GM18508 (cell line): ENCODE measurements at regions not wholly inside any gene's neighbourhood (a gene's known extent, or its start where the extent isn't known, plus 50 kb on each side); places are given as distances from the start of the nearest gene placed in this dataset.
"Not testable (repeated sequence)": the region's sequence is repeated elsewhere in the genome, so short reads cannot be mapped to it uniquely, and the experiment has no call there.

ENCODE experiments used
- ATAC-seq: cut with Tn5 transposase; IDR thresholded peaks from one replicate; pipeline ENCODE4 v1.9.1; 2021; ENCODE audit warnings: moderate number of reproducible peaks; ENCODE audit not compliant: insufficient read depth, unreplicated experiment

DNA sequence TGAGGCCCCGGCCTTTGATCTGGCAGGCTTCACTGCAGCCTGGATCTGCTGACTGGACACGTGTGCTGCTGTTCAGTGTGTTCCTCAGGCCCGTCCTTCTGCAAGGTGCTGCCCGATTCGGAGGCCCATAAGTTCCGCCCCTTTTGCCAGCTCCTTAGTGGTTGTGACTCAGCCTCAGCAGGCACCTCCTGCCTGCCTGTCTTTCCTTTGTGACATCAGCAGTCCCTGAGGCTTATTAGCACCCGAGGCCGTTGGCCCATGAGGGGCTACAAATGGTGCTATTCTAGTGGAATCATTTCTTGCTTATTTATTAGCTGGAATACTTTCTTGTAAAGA lies 75.4 kb upstream of the FAN1 start:
- ATAC-seq = not testable (repeated sequence)

- ATAC-seq = no peak
These were observed 72.8 kb upstream of the FAN1 start for GRCh38 chr15:30830961-30831360.

DNA sequence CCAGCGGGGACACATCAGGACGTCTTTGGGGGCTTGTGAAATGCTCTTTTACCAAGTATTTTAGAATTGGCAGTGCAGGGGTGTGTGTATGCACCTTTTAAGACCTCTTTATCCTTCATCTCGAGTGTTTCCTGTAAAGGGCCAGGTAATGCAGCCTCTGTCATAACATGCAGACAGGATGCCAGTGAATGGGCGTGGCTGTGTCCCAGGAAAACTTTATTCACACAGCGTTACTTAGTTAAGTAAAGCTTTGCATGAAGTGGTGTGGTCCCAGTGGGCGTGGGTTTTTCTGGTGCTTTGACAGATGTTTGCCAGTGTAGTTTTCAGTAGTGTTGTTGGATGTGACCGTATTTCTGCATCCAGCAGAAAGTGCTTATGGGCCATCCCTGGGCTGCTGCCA lies 70.3 kb upstream of the FAN1 start:
- not testable (repeated sequence) for ATAC-seq

- ATAC-seq = not testable (repeated sequence)
These were observed 62.1 kb upstream of the FAN1 start for GRCh38 chr15:30841639-30842038.

- peak; percentile 94 for ATAC-seq
These were observed 60.8 kb upstream of the FAN1 start for GRCh38 chr15:30842798-30843472.

DNA sequence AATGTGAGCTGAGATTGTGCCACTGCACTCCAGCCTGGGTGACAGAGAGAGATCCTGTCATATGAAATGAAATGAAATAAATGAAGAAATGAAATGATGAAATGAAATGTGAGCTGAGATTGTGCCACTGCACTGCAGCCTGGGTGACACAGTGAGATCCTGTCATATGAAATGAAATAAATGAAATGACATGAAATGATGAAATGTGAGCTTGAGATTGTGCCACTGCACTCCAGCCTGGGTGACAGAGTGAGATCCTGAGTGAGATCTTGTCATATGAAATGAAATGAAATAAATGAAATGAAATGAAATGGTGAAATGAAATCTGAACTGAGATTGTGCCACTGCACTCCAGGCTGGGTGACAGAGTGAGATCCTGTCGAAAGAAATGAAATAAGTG lies 58.2 kb upstream of the FAN1 start:
- ATAC-seq = not testable (repeated sequence)
